ENCODE measurements at regions not wholly inside any gene's neighbourhood (a gene's known extent, or its start where the extent isn't known, plus 50 kb on each side); places are given as distances from the start of the nearest gene placed in this dataset.

DNA sequence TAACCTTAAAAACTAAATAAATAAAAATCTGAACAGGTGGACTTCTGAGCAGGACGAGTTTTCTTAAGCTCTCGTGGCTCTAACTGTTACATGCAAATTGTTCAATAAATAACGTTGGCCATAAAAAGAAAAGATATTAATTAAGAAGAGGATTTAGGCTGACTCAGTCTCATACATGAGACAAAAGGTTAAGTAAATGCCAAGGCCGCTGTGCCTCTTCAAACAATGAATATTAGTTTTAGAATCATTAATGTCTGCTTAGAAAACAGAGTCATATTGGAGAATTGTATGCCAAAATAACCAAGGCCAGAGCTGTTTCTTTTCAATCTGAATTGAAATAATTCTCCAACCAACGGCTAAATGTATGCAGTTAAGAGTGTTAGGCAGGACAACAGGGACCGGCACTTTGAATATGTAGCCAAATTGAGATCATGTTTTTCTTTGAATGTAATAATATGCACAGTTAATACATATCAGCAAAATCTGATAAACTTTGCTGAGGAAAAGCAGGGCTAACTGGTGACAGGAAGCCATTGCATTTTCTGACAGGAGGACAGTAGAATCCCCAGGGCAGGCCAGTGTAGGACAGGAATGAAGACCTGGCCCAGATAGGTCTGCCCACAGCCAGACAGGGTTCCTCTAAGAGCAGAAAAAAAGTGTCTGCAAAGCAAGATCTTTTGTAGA lies 1041.4 kb upstream of the FANCL start:
- TF ChIP-seq, protein P1, sequence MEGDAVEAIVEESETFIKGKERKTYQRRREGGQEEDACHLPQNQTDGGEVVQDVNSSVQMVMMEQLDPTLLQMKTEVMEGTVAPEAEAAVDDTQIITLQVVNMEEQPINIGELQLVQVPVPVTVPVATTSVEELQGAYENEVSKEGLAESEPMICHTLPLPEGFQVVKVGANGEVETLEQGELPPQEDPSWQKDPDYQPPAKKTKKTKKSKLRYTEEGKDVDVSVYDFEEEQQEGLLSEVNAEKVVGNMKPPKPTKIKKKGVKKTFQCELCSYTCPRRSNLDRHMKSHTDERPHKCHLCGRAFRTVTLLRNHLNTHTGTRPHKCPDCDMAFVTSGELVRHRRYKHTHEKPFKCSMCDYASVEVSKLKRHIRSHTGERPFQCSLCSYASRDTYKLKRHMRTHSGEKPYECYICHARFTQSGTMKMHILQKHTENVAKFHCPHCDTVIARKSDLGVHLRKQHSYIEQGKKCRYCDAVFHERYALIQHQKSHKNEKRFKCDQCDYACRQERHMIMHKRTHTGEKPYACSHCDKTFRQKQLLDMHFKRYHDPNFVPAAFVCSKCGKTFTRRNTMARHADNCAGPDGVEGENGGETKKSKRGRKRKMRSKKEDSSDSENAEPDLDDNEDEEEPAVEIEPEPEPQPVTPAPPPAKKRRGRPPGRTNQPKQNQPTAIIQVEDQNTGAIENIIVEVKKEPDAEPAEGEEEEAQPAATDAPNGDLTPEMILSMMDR (IDR thresholded peaks at IDR 0.05; ENCODE audit: insufficient read depth, low read length) = no peak
- TF ChIP-seq POLR2AphosphoS5 (IDR thresholded peaks at IDR 0.05; ENCODE audit: low read depth) = no peak
- TF ChIP-seq, protein P2, sequence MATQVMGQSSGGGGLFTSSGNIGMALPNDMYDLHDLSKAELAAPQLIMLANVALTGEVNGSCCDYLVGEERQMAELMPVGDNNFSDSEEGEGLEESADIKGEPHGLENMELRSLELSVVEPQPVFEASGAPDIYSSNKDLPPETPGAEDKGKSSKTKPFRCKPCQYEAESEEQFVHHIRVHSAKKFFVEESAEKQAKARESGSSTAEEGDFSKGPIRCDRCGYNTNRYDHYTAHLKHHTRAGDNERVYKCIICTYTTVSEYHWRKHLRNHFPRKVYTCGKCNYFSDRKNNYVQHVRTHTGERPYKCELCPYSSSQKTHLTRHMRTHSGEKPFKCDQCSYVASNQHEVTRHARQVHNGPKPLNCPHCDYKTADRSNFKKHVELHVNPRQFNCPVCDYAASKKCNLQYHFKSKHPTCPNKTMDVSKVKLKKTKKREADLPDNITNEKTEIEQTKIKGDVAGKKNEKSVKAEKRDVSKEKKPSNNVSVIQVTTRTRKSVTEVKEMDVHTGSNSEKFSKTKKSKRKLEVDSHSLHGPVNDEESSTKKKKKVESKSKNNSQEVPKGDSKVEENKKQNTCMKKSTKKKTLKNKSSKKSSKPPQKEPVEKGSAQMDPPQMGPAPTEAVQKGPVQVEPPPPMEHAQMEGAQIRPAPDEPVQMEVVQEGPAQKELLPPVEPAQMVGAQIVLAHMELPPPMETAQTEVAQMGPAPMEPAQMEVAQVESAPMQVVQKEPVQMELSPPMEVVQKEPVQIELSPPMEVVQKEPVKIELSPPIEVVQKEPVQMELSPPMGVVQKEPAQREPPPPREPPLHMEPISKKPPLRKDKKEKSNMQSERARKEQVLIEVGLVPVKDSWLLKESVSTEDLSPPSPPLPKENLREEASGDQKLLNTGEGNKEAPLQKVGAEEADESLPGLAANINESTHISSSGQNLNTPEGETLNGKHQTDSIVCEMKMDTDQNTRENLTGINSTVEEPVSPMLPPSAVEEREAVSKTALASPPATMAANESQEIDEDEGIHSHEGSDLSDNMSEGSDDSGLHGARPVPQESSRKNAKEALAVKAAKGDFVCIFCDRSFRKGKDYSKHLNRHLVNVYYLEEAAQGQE (IDR thresholded peaks at IDR 0.05; ENCODE audit: insufficient replicate concordance, low read depth) = no peak
- no peak for TF ChIP-seq GABPA (IDR thresholded peaks at IDR 0.05; ENCODE audit: low read depth)
- no peak for TF ChIP-seq SPI1 (IDR thresholded peaks at IDR 0.05; ENCODE audit: borderline replicate concordance, low read depth)

All from HL-60 (cell line).